SHP77 (cell line): ENCODE measurements at regions not wholly inside any gene's neighbourhood (a gene's known extent, or its start where the extent isn't known, plus 50 kb on each side); places are given as distances from the start of the nearest gene placed in this dataset.

Experiments used
- DNase-seq, 2 experiments: peaks; one replicate each; lab custom pipeline; 2025; lab: John Stamatoyannopoulos, UW

DNA sequence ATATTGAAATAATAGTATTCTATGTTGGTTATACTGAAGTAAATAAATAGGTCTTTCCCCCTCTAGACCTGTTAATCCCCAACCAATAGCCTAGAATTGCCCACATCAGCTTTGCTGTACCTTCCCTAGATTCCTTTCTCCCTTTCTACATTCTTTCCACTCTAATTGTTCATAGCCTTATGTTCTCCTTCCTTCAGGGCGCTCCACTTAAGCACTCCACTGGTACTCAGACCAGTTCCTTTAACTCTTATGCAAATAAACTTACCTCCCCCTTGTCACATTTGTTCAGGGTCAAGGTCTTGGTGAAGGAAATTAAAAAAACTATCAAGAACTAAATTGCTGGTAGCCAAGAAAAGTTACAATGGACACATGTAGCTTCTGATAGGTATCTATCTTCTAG is 294.8 kb downstream of the UTP18 start:
- no peak for DNase-seq

DNA sequence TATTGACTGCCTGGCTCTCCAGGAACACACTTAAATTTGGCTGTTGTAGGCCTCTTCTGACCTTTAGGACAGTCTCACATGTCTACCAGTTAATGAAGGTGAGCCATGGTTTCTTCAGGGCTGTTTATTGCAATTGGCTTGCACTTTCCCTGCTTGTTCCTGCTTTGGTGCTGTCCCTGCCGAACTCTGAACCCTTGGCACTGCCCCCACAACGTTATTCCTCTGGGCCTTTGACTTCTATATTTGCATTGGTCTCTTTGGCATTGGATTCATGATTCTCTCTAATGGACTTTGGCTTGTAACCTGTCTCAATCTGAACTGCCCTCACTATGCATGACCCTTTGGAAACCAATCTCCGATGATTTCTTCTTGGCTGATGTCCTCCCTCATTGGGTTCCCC is 299.4 kb downstream of the UTP18 start:
- DNase-seq = no peak

DNA sequence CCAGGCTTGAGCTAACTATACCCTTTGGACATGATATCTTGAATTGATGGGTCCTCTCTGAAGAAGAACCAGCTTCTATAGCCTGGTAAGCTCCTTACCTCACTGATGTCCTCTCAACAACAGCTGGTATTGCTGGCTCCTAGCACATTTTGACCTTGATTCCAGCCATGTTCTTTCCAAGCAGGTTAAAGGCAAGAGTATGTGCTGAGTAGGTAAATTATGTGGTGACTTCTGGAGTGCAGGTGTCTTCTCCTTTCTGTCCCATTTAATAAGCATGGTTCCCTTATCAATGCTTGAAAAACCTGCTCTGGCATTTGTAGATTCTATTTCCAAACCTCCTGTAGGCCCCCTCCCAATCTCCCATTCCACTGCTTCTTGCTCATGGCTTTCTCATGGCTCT is 300.1 kb downstream of the UTP18 start:
- DNase-seq = no peak

DNA sequence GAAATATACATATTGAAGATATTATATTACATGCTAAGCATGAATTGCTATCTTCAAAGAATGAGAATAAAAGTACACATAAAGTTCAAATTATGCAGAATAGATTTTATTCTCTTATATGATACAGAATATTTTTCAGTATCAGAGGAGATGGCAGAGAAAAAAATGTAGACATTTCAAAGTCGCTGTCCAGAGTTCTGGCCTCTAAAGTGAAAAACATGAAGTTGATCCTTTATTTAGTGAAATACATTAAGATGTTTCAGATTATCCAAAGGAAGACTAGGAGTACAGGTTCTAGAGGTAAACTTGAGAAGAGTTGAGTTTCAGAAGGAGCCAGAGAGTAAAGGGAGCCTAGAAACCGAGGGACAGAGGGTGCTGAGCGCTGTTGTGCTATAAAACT is 303.6 kb downstream of the UTP18 start:
- DNase-seq = no peak

DNA sequence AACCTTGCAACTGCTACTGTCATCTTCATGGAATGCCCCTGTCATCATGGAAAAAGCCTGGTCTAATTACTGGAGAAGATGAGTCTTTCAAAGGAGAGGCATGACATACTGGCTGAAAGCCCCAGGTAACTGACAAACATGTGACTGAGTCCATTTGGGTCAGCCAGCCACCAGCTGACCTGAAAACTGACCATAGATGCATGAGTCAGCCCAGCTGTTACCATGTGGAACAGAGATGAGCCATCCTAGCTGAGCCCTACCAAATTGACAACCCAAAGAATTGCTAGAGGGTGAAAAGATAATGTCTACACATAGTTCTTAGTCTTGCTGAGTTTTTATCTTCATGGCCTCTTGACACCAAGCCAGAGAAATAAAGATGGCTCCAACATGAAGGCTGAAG is 311.8 kb downstream of the UTP18 start:
- no peak for DNase-seq
